IPS-NIHi7 (cell line): ENCODE measurements at regions not wholly inside any gene's neighbourhood (a gene's known extent, or its start where the extent isn't known, plus 50 kb on each side); places are given as distances from the start of the nearest gene placed in this dataset.

Experiments
- DNase-seq: peaks from one replicate; pipeline ENCODE4 v3.0.0; 2012; ENCODE audit warnings: mixed read lengths; ENCODE audit errors: extremely low spot score

- DNase-seq, result peak; percentile 60
Observed at GRCh38 chr2:62304429-62305417, 108.8 kb downstream of the B3GNT2 start.

DNA sequence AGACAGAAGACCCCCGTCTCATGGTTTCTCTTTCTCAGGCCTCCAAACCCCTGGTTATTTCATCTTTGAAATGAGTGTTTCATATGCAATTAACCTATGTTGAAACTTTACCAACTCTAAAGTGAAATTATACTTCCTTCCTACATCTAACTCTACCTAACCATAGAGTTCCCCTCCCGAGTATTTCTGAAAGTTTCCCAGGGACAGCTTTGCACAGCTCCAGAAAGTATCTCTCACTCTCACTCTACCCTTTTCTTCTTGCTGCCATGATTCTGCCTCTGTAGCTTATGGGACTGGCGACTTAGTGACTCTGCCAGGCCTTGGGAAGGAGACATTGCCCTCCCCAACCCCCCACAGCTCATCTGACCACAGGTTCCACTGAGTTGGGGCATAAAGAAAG is 107.9 kb downstream of the B3GNT2 start:
- no peak for DNase-seq

GRCh38 chr2:62302631-62303435 is 106.9 kb downstream of the B3GNT2 start:
- no peak for DNase-seq

GRCh38 chr2:62300925-62301324 is 105.0 kb downstream of the B3GNT2 start:
- DNase-seq, result no peak

GRCh38 chr2:62297624-62298010 is 101.7 kb downstream of the B3GNT2 start:
- peak; percentile 71 for DNase-seq

DNA sequence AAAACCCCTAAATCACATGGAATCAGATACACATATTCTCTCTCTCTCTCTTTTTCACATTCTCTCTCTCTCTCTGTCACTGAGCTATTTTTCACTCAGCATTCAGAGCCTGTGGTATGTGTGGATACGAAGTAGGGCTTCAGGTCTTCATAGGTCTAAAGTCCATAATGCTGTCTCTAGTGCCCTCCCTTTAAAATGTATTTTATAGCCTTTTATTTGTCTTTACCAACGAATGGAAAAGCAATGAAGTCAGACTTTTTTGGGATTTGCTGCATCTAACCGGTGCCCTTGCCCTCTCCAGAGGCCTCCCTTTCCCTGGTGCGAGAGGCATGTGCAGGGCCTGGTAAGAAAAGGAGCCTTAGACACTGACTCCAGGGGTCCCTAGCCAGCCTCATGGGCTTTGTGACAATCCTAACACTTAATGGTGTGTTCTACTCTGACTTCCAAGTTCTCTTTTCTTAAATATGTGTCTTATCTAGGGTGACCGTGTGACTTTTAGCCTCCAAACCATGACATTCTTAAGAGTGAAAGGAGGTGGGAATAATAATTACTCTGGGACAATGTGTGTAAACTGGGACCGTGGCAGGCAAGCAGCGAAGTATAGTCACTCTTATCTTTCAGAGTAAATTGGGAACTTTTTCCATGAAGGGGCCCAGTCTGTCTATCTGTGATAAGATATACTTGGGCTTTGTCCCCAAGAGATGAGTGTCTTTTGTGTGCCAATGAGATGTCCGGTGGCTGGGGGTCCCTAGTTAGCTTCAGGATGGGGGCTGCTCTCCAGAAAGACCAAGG is 101.1 kb downstream of the B3GNT2 start:
- DNase-seq, result no peak

DNA sequence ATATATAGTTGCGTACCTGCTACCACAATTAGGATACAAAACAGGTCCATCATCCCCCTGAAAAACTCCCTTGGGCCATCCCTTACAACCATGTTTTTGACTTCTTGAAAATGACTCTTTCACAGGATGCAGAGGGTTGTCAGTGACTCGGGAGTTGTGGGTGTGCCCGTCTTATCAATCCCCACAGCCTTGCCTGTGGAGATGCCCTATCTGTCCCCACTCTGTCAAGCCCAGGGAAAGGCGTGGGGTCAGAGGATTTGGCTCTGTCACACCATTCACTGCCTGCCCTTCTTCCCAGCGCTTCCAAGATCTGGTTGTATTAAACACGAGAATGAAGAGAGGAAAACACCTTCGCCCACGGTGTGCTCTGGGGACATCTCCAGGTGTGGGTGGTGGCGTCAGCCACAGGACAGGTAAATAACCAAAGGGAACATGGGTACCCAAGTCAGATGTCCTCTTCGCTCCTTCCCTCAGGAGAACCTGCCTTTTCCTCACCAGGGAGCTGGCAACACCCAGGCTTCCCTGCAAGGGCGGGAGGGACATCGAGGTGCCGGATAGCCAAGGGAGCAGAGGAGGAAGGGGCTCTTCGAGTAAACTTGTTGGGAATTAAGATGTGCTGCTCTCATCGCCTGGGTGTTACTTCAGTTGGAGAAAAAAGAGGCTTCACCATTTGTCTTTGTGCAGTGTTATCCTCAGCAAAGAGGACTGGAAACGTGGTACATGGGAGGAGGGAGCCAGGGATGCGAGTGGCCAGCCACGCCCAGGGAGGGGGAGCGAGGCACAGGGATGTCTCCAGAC is 100.3 kb downstream of the B3GNT2 start:
- DNase-seq, result no peak

- DNase-seq, result peak; percentile 88
Observed at GRCh38 chr2:62293490-62294271, 97.8 kb downstream of the B3GNT2 start.

DNA sequence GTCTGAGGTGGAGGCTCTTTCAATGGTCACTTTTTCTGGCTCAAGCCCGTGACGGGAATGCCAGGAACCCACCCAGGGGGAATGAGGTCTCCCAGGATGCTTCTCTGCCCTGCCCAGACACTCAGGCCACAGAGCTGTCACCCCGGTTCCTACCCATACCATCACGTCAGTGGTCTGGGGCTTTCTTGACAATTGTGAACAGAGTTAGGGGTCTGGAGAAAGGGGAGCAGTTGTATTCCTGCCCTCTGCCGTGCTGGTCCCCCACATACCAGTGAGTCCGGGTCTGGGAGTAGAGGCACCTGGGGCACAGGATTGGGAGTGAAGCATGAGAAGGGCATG is 97.2 kb downstream of the B3GNT2 start:
- no peak for DNase-seq

DNA sequence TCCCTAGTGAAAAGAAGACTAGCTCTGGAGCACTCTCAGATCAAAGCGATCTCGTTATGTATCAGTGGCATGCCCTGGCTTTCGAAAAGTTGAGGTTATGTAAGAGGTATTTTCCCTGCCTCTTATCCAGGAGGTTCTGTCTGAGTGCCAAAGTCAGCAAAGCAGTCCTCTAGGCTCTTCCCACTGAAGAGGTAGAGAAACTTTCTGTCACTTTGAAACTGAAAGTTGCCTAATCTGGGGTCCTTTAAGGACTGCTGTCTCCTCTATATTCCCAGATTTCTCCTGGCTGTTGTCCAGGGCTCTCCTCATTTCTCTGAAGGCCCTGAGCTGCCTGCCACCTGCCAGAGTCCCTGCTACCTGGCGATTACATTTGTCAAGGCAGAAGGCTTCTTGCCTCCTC is 96.3 kb downstream of the B3GNT2 start:
- DNase-seq, result no peak

DNA sequence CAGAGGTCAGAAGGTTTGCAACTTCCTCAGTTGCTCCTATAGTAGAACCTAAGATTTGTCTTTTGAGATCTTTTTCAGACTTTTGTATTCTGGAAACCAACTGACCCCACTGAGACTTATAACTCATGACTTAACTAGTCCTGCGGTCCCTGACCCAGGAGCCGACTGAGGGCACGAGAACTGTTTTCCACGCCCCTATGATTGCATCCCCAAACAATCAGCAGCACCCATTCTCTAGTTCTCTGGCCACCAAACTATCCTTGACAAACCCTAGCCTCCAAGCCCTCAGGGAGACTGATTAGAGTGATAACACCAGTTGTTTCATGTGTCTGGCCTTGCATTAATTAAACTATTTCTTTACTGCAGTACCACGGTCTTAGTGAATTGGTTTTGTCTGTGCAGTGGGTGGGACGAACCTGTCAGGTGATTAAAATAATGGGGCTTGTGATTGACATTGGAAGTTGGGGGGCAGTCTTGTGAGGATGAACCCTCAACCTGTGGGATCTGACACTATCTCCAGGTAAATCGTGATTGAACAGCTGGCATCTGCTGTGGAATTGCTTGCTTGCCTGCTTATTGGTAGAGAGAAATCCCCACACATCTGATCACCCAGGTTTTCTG is 95.7 kb downstream of the B3GNT2 start:
- DNase-seq, result no peak

GRCh38 chr2:62291052-62291451 is 95.1 kb downstream of the B3GNT2 start:
- DNase-seq, result no peak

- no peak for DNase-seq
Observed at GRCh38 chr2:62287899-62288880, 92.3 kb downstream of the B3GNT2 start.

GRCh38 chr2:62287282-62287681 is 91.4 kb downstream of the B3GNT2 start:
- no peak for DNase-seq

DNA sequence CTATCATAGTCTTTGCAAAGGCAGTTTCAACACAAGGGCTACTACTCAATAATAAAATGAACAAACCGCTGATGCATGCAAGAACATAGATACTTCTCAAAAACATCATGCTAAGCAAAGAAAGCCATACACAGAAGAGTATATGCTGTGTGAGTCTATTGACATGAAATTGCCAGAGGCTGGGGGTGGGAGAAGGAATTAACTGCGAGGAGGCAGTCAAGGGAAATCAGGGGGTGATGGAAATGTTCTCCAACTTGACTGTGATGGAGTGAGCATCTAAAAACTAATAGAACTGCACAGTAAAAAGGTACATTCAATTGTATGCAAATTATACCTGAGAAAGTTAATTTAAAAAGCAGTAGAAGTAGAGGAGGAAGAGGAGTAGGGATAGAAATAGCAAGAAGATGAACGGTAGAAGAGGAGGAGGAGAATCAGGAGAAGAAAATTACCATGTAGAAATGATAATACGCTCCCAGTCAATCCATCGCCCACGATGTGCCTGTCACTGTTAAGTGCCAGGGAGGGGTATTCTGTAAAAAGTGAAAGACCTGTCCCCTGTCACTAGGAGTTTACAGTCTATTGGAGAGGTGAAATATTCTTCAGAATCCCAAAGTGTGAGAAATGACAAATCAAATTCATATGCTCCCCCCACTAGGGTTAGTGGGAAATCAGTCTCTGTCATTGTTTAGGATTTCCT is 90.3 kb downstream of the B3GNT2 start:
- DNase-seq, result no peak

- no peak for DNase-seq
Observed at GRCh38 chr2:62284980-62285379, 89.1 kb downstream of the B3GNT2 start.

GRCh38 chr2:62284471-62284870 is 88.6 kb downstream of the B3GNT2 start:
- DNase-seq, result no peak

DNA sequence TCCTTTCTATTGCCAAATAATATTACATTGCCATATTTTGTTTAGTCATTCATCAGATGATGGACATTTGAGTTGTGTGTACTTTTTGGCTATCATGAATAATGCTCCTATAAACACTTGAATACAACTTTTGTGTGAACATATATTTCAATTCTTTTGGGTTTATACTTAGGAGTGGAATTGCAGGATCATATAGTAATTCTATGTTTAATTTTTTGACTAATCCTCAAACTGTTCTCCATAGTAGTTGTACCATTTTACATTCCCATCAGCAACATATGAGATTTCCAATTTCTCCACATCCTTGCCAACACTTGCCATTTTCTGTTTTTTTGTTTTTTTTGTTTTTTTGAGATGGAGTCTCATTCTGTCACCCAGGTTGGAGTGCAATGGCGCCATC is 87.2 kb downstream of the B3GNT2 start:
- no peak for DNase-seq
